ENCODE measurements at regions not wholly inside any gene's neighbourhood (a gene's known extent, or its start where the extent isn't known, plus 50 kb on each side); places are given as distances from the start of the nearest gene placed in this dataset.

- no peak for ATAC-seq
- H3K4me3 ChIP-seq (replicated peaks in 1 of 2; ENCODE audit: low read depth in 1 of 2, low read length in 2 of 2) = no peak overlapping the region
- H3K27ac ChIP-seq (ENCODE audit: low read depth, low read length) = no peak overlapping the region
- H4K20me1 ChIP-seq (ENCODE audit: insufficient read depth) = no peaks in the 10 kb centered on the region
- no TSS peak for BruUV-seq (replicated peaks)
- ChIA-PET RAD21 (ENCODE audit: low non-redundant PET in 1 of 2, low total read pairs in 2 of 2, uncharacterized antibody in 2 of 2, unreplicated experiment in 2 of 2) (no interaction called here), CTCF (no interaction called here), POLR2A (no interaction called here)
- no peak for DNase-seq (ENCODE audit: low read depth, low spot score)
- H2AFZ ChIP-seq (ENCODE audit: low read depth, low read length, poor library complexity, severe bottlenecking) = no peak overlapping the region
- no peaks in the 10 kb centered on the region for H3K79me2 ChIP-seq (ENCODE audit: insufficient read depth, low read length)
- no peaks in the 10 kb centered on the region for H3K9me3 ChIP-seq (ENCODE audit: control insufficient read depth in 1 of 2, insufficient read depth in 1 of 2, low read depth in 1 of 2, low read length in 2 of 2)
- no peaks in the 10 kb centered on the region for H3K36me3 ChIP-seq (ENCODE audit: control insufficient read depth in 1 of 2, insufficient read depth in 2 of 2, low read length in 2 of 2)
- peaks cover 5% of the 10 kb centered on the region for H3K27me3 ChIP-seq (ENCODE audit: insufficient read depth, low read length)
- H3K4me1 ChIP-seq (ENCODE audit: control insufficient read depth in 1 of 2, insufficient read depth in 2 of 2, low read length in 2 of 2) = no peaks in the 10 kb centered on the region
- TF ChIP-seq TCF7L2 (IDR thresholded peaks at IDR 0.05; ENCODE audit: borderline replicate concordance, extremely low read depth, insufficient read depth, insufficient read length) (no peak), YY1 (IDR thresholded peaks at IDR 0.05; ENCODE audit: extremely low read depth, insufficient replicate concordance, low read depth, low read length) (no peak), POLR2AphosphoS5 (IDR thresholded peaks at IDR 0.05; ENCODE audit: low read depth, low read length) (no peak), EGR1 (IDR thresholded peaks at IDR 0.05; ENCODE audit: low read depth) (no peak), REST (IDR thresholded peaks at IDR 0.05; ENCODE audit: low read depth) (no peak), MAX (IDR thresholded peaks at IDR 0.05) (no peak), ZNF274 (IDR thresholded peaks at IDR 0.05; ENCODE audit: low read depth, low read length) (no peak), JUND (IDR thresholded peaks at IDR 0.05) (no peak)
- H3K9me2 ChIP-seq (ENCODE audit: insufficient read depth) = no peaks in the 10 kb centered on the region
- intact Hi-C loops (cut with micrococcal nuclease) = no loop called here
- no peak overlapping the region for H3K9ac ChIP-seq (ENCODE audit: low read length)
- H3K4me2 ChIP-seq (ENCODE audit: low read length) = no peak overlapping the region
These were observed 99.1 kb downstream of the ZNF622 start for GRCh38 chr5:16366491-16366890.
